NB4 (cell line): ENCODE measurements at regions not wholly inside any gene's neighbourhood (a gene's known extent, or its start where the extent isn't known, plus 50 kb on each side); places are given as distances from the start of the nearest gene placed in this dataset.

Source experiments
- DNase-seq: peaks from one replicate; pipeline ENCODE4 v3.0.0; 2010; ENCODE audit warnings: low read depth
- H3K4me3 ChIP-seq: one replicate; pipeline ENCODE4 v1.5.1; 2011; ENCODE audit warnings: mild to moderate bottlenecking, low read depth, low read length, moderate library complexity
- CTCF ChIP-seq: IDR thresholded peaks from one replicate; pipeline ENCODE4 v1.5.1; 2012; ENCODE audit warnings: low read depth, low read length
- MAX ChIP-seq: IDR thresholded peaks from 2 replicates; pipeline ENCODE4 v1.6.1; 2011; ENCODE audit warnings: low read depth, low read length
- MYC ChIP-seq: IDR thresholded peaks from 2 replicates; pipeline ENCODE4 v1.6.1; 2011; ENCODE audit warnings: low read depth, low read length
- POLR2A ChIP-seq: IDR thresholded peaks from 2 replicates; pipeline ENCODE4 v1.6.1; 2011; ENCODE audit warnings: mild to moderate bottlenecking; ENCODE audit not compliant: insufficient read length; ENCODE audit errors: extremely low read depth

GRCh38 chr15:96720251-96720650 lies 389.8 kb downstream of the NR2F2 start:
- no peak overlapping the region for H3K4me3 ChIP-seq
- DNase-seq: peak; percentile 96
- no peak for TF ChIP-seq MAX
- TF ChIP-seq MYC: no peak
- TF ChIP-seq POLR2A: no peak
- TF ChIP-seq CTCF: no peak

- H3K4me3 ChIP-seq: no peak overlapping the region
- no peak for TF ChIP-seq POLR2A
- TF ChIP-seq MAX: peak; percentile 45
- no peak for TF ChIP-seq CTCF
- TF ChIP-seq MYC: 0 out of 2 replicates have a peak, but pooled peaks have one; percentile 17
- peak; percentile 89 for DNase-seq
Observed at GRCh38 chr15:96720656-96721055, 390.2 kb downstream of the NR2F2 start.

- no peak for TF ChIP-seq CTCF
- TF ChIP-seq MAX: peak; percentile 80
- peak; percentile 80 for TF ChIP-seq MYC
- TF ChIP-seq POLR2A: peak; percentile 41
- peak; percentile 93 for DNase-seq
- peak overlapping the region; percentile 30 for H3K4me3 ChIP-seq
Observed at GRCh38 chr15:96728591-96728990, 398.1 kb downstream of the NR2F2 start.

GRCh38 chr15:96732704-96733103 lies 402.2 kb downstream of the NR2F2 start:
- DNase-seq: no peak
- no peak for TF ChIP-seq CTCF
- TF ChIP-seq MAX: no peak
- no peak for TF ChIP-seq POLR2A
- TF ChIP-seq MYC: no peak
- H3K4me3 ChIP-seq: no peak overlapping the region

GRCh38 chr15:96733721-96734120 lies 403.2 kb downstream of the NR2F2 start:
- H3K4me3 ChIP-seq: no peak overlapping the region
- no peak for DNase-seq
- TF ChIP-seq MAX: no peak
- TF ChIP-seq CTCF: no peak
- TF ChIP-seq POLR2A: no peak

- no peak for DNase-seq
- no peak overlapping the region for H3K4me3 ChIP-seq
- TF ChIP-seq MAX: no peak
- TF ChIP-seq POLR2A: no peak
- no peak for TF ChIP-seq MYC
- no peak for TF ChIP-seq CTCF
Observed at GRCh38 chr15:96735632-96736240, 405.2 kb downstream of the NR2F2 start.
